ENCODE measurements at regions not wholly inside any gene's neighbourhood (a gene's known extent, or its start where the extent isn't known, plus 50 kb on each side); places are given as distances from the start of the nearest gene placed in this dataset.
"Not testable (repeated sequence)": the region's sequence is repeated elsewhere in the genome, so short reads cannot be mapped to it uniquely, and the experiment has no call there.

DNA sequence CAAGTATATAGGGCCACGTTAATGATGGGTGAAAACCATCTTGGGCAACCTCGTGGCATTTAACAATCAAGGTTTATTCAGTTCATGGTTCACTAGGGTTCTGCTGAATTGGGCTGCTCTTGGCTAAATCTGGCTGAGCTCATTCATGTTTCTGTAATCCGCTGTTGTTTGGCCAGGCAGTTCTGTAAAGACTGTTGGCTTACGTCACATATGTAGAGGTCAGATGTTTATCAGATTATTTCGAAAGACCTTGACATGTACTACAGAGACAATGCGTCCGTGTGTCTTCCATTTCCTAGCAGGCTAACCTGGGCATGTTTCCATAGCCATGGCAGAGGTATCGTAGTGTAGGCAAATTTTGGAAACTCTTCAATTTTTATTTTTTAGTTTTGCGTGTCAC is 190.0 kb upstream of the ZWINT start:
- no peak for DNase-seq

DNA sequence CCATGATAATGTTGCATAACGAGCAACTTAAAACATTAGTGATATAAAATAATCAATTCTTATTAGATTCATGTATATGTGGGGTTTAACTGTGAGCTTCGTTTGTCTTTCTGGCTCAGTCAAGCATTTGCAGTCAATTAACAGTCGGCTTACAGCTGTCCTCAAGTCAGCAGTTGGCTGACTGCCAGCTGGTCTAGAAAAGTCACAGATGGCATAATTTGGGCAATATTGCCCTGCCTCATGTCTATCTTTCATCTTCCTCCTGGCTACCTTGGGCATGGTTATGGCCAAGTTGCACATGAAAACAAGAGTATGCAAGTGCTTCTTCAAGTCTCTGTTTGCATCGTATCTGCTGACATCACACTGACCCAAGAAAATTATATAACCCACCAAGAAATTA is 186.1 kb upstream of the ZWINT start:
- DNase-seq = no peak

DNA sequence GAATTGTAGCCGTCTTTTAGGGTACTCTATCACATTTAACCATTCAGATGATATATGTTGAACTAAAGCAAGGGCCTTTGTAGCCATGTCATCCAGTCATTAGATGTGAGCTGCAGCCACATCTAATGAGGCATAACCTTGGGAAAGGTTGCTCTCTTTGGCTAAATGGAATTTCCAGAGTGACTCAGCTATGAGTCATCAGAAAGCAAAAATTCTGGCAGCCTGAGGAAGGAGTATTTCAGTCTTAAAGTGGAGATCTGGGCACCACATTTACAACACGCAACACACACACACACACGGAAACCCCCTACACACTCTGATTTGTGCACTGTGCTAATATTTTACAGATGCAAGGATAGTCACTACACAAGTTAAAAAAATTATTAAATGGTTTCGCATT is 176.9 kb upstream of the ZWINT start:
- DNase-seq = peak; percentile 17 to 57 (median 26)

DNA sequence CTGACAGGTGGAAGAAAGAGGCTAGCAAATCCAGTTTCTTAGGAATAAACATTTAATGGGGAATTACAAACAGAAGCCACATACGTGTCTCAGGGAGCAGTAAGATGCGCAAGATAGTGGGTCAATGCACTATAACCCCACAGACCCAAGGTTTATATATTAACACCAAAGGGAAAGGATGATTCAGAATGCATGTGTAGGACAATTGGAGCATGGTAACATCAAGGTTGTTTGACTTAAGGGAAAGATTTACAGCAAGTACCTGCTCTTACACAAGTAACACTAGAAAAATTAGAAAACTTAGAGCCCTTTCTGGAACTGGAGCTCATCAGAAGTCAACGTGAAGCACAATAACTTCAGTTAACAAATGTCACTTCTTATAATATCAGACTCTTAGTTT is 161.1 kb upstream of the ZWINT start:
- DNase-seq = no peak

DNA sequence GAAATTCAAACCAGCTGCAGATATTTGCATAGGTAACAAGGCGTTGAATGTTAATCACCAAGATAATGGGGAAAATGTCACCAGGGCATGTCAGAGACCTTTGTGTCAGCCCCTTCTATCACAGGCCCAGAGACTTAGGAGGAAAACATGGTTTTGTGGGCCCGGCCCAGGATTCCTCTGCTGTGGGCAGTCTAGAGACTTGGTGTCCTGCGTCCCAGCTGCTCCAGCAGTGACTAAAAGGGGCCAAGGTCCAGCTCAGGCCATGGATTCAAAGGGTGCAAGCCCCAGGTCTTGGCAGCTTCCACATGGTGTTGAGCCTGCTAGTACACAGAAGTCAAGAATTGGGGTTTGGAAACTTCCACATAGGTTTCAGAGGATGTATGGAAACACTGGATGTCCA is 147.5 kb upstream of the ZWINT start:
- DNase-seq = no peak

DNA sequence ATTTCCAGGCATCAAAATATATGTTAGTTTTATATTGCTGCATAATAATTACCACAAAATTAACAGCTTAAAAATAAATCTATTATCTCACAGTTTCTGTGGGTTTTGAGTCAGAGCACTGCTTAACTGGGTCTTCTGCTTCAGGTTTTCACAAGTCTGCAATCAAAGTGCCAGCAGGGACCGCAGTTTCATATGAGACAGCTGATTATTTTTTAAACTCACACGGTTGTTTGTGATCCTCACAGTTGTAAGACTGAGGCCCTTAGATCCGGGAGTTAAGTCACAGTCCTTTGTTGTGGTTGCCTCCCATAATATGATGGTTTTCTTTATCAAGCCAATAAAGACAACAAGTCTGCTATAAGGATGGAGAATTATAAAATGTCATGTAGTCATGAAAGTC is 146.0 kb upstream of the ZWINT start:
- no peak for DNase-seq

DNA sequence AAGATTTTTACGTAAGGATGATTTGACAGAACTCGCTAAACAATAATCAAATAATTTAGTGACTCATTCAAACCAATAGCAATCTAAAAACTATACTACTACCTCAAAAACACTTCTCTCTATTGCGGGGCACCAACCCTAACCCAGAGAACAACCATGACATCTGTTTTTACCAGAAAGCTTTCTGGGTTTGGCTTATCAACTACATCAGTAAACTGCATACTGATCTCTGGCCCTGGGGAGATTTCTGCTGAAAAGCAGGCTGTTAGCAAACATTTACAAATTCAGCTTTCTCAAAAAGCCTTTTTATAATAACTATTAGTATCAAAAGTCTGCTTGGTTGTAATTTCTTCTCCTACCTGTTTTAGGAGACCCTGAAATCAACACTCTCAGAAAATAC is 144.5 kb upstream of the ZWINT start:
- DNase-seq = no peak

DNA sequence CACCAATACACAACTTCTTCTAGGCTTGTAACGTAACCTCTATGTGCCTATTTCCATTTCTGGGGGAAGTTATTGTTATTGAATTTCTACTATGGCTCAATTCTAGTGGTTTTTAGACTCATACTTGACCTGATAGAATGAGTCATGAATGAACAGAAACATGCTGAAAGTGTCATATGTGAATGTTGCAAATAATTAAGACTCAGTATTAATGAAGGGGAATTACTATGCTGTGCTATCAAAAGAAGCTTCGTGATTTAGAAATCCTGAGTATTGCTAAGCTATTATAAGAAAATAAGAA is 135.1 kb upstream of the ZWINT start:
- DNase-seq = no peak

DNA sequence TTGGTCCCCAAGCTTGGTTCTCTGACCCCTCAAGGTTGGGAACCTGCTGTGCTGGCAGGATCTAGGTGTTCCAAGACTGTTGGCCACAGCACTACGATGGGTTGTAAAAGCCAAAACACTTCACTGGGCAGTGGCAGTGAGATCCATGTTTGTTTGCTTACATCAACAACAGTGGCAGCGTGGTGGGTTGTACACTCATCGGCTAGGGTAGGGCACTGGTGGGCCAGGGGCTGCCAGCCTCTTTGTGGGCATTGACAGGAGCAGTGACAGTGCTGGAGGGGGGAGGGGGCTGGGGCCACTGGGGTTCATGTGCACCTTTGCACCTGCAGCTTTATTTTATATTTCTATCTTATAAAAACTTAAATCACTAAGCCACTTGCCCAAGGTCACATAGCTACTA is 126.7 kb upstream of the ZWINT start:
- no peak for DNase-seq

DNA sequence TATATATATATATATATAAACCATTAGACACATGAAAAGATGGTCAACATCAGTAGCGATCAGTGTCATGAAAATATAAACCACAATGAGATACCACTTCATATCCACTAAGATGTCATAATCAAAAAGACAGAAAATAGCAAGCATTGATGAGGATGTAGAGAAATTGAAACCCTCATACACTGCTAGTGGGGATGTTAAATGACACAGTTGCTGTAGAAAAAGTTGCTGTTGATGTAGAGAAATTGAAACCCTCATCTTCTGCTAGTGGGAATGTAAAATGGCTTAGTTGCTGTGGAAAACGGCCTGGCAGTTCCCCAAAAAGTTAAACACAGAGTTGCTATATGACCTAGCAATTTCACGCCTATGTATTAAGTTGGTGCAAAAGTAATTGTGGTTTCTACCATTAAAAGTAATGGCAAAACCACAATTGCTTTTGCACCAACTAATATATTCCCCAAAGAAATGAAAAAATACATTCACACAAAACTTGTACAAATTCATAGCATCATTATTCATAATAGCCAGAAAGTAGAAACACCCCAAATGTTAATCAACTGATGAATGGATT is 120.5 kb upstream of the ZWINT start:
- no peak for DNase-seq

DNA sequence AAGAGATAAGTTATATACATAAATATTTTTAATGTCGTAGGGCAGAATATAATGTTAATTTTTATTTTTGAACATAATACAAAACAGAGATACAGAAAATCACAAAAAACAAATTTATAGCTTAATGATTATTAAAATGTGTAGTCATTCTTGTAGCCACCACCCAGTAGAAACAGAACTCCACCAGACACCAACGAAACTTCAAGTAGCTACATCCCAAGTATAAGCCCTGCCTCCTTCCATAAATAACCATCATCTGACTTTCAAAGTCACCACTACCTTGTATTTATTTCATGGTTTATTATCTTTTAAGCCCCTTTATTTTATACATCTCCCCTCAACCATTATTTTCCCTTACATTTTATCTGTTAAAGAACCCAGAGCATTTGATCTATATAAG is 111.9 kb upstream of the ZWINT start:
- no peak for DNase-seq

DNA sequence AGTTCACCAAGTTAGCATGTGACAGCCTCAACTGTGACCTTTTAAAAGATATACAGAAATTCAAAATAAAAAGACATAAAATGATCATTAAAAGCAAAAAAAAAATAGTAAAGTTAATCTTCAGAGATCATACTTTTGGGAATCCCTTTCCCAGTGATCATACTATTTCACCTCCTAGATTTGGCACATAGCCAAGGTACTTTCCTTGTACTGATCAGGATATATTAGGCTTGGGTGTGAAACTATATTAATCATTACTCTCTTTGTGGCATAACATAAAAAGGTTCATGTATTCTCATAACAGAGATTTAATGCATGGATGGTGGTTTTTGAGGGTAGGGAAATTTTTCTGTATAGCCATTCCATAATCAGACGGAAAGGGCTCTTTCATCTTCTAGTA is 109.6 kb upstream of the ZWINT start:
- no peak for DNase-seq

DNA sequence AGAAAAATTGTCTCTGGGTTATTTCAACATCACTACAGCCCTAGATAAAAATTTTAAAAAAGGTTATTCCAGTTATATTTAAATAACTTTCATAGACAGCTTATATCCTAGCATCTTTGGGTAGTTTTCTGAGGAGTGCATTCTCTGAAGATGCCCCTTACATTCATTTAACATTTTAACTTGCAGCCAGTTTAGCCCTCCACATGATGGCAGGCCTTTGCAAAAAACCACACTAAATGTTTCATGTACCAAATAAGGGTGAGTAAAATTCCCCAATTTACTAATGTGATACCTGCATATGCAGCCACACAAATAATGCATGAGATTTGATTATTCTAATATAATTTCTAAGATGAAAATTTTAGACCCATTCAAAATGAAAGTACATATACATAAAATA is 108.4 kb upstream of the ZWINT start:
- DNase-seq = no peak

DNA sequence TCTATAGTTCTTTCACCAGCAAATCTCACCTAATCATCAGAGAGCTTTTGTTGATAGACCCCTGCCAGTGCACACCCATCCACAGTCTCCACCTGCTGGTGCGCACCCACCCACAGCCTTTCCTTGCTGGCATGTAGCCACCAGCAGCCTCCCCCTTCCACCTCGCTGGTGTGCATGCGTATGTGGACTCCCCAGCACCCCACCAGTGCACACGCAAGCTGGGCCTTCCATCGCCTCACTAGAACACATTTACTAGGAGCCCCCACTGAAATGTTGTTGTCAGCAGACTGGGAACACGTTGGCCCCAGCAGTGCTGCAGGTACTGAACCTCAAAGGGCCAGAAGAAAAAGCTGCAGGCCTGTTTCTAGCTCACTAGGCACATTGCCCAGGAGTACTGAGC is 104.9 kb upstream of the ZWINT start:
- DNase-seq = no peak

DNA sequence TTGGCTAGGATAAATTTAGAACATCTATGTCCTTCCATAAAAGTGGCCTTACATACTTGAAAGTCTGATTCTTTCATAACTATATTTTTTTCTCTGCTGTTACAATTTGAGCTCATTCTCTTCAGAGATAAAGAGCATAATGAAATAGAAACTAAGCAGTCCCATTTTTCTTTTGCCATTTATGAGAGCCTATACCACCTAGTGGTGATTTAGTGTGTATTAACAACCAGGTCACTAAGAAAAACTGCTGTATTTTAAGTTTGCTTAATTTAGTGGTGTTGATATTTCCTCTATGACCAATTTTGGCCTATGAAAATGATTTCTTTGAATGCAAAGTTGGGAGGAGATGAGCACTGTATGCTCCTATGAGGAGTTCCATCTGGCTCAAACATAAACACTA is 88.7 kb upstream of the ZWINT start:
- no peak for DNase-seq

DNA sequence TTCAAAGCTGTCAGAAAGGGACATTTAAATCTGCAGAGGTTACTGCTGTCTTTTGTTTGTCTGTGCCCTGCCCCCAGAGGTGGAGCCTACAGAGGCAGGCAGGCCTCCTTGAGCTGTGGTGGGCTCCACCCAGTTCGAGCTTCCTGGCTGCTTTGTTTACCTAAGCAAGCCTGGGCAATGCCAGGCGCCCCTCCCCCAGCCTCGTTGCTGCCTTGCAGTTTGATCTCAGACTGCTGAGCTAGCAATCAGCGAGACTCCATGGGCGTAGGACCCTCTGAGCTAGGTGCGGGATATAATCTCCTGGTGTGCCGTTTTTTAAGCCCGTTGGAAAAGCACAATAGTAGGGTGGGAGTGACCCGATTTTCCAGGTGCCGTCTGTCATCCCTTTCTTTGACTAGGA is 86.6 kb upstream of the ZWINT start:
- DNase-seq = not testable (repeated sequence)

DNA sequence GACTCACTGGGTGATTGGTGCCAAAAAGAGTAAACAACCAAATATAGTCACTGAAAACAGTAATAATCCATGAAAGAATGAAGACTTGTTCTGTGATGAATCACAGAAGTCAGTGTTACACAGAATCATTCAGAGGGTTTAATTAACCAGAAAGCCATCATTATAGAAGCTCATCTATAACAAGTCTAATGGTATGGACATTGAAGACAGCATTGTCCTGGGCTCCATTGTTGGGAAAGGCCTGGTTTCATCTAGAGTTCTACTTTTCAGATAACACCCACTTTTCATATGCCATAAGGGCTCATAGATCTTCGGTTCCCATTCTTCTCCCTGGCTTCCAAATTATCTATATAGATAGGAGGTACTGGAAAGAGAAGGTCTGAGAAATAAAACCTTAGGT is 80.3 kb upstream of the ZWINT start:
- DNase-seq = not testable (repeated sequence)

Measured in suppressor macrophage treated with lipopolysaccharide for 1 hour (primary cell).